BE2C (cell line): ENCODE measurements at regions not wholly inside any gene's neighbourhood (a gene's known extent, or its start where the extent isn't known, plus 50 kb on each side); places are given as distances from the start of the nearest gene placed in this dataset.

Experiments
- DNase-seq: peaks from one replicate; pipeline ENCODE4 v3.0.0-alpha.2; 2020
- H3K27me3 ChIP-seq: fragments of 250-450 bp; sonication (Bioruptor Pico); 2 replicates; pipeline ENCODE4 v1.5.1; 2020; ENCODE audit warnings: mild to moderate bottlenecking
- H3K36me3 ChIP-seq: fragments of 250-450 bp; sonication (Bioruptor Pico); 2 replicates; pipeline ENCODE4 v1.5.1; 2020; ENCODE audit warnings: mild to moderate bottlenecking
- H3K4me1 ChIP-seq: fragments of 250-450 bp; sonication (Bioruptor Pico); 2 replicates; pipeline ENCODE4 v1.5.1; 2020
- H3K4me3 ChIP-seq: 2 replicates; pipeline ENCODE4 v1.5.1; 2011; ENCODE audit warnings: low read depth, low read length
- H3K9me3 ChIP-seq: fragments of 250-450 bp; sonication (Bioruptor Pico); 2 replicates; pipeline ENCODE4 v1.5.1; 2020
- TF ChIP-seq, protein P1 (sequence below): IDR thresholded peaks from 2 replicates; pipeline ENCODE4 v1.5.1; 2012; ENCODE audit warnings: mild to moderate bottlenecking, low read depth, low read length

GRCh38 chr6:21804941-21805610 is 211.5 kb downstream of the SOX4 start:
- H3K4me1 ChIP-seq: no peaks in the 10 kb centered on the region
- no peak overlapping the region for H3K4me3 ChIP-seq
- H3K36me3 ChIP-seq: no peaks in the 10 kb centered on the region
- no peaks in the 10 kb centered on the region for H3K27me3 ChIP-seq
- TF ChIP-seq, protein P1, sequence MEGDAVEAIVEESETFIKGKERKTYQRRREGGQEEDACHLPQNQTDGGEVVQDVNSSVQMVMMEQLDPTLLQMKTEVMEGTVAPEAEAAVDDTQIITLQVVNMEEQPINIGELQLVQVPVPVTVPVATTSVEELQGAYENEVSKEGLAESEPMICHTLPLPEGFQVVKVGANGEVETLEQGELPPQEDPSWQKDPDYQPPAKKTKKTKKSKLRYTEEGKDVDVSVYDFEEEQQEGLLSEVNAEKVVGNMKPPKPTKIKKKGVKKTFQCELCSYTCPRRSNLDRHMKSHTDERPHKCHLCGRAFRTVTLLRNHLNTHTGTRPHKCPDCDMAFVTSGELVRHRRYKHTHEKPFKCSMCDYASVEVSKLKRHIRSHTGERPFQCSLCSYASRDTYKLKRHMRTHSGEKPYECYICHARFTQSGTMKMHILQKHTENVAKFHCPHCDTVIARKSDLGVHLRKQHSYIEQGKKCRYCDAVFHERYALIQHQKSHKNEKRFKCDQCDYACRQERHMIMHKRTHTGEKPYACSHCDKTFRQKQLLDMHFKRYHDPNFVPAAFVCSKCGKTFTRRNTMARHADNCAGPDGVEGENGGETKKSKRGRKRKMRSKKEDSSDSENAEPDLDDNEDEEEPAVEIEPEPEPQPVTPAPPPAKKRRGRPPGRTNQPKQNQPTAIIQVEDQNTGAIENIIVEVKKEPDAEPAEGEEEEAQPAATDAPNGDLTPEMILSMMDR: no peak
- DNase-seq: no peak
- no peaks in the 10 kb centered on the region for H3K9me3 ChIP-seq

DNA sequence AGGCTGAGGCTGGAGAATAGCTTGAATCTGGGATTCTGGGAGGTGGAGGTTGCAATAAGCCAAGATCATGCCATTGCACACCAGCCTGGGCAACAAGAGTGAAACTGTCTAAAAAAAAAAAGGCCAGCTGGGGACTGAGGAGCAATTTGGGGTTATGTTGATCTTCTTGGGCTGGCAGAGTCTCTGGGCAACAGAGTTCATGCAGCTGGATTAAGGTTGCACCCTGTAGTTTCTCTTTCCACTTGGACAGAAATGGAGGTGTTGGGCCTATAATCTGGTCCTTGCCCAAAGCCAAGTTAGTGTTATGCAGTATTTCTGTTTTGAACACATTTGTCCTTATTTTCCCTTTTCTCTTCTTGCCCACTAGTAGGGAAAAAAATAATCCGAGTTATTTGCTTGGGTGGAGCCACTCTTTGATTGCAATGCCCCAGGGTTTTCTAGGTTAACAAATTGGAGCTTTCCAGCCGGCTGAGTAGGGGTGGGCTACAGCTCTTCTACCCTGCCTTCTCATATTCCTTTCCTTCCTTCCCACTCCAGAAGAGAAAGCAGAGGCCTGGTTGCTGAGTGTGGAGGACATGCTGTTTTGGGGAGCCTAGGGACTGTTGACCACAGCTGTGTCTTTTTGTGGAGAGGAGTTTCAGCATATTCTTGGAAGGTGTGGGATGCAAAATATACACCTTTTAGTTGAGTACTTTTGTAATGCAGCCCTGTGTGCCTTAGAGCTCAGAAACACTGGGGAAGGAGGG is 213.9 kb downstream of the SOX4 start:
- Histone ChIP-seq H3K4me1 (no peaks in the 10 kb centered on the region), H3K4me3 (no peak overlapping the region), H3K9me3 (no peaks in the 10 kb centered on the region), H3K27me3 (no peaks in the 10 kb centered on the region), H3K36me3 (no peaks in the 10 kb centered on the region)
- TF ChIP-seq, protein P1: no peak
- DNase-seq: no peak

- no peak overlapping the region for H3K4me3 ChIP-seq
- H3K36me3 ChIP-seq: no peaks in the 10 kb centered on the region
- H3K9me3 ChIP-seq: no peaks in the 10 kb centered on the region
- H3K27me3 ChIP-seq: no peaks in the 10 kb centered on the region
- no peak for DNase-seq
- no peaks in the 10 kb centered on the region for H3K4me1 ChIP-seq
- TF ChIP-seq, protein P1: no peak
These were observed 214.5 kb downstream of the SOX4 start for GRCh38 chr6:21808045-21808470.

GRCh38 chr6:21808551-21809242 is 215.1 kb downstream of the SOX4 start:
- DNase-seq: no peak
- H3K4me1 ChIP-seq: no peaks in the 10 kb centered on the region
- H3K36me3 ChIP-seq: no peaks in the 10 kb centered on the region
- TF ChIP-seq, protein P1: no peak
- H3K4me3 ChIP-seq: no peak overlapping the region
- no peaks in the 10 kb centered on the region for H3K9me3 ChIP-seq
- no peaks in the 10 kb centered on the region for H3K27me3 ChIP-seq

DNA sequence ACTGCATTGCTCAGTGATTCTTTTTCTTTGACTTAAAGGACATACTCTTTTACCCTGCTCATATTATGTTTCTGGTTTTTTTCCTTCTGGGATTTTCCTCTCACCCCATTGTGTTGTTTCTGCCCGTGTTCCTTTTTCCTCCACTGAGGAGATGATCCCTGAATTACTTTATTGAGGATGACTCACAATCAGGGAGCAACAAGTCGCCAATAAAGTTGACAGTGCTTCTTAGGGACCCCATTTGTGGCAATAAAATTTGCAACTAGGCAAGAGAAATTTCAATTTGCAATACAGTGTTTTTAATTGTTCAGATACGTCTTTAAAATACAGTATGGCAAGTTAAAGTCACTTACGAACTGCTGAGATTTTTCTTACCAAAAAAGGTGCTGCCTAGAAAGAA is 217.9 kb downstream of the SOX4 start:
- Histone ChIP-seq H3K9me3 (no peaks in the 10 kb centered on the region), H3K4me1 (no peaks in the 10 kb centered on the region), H3K36me3 (no peaks in the 10 kb centered on the region), H3K4me3 (no peak overlapping the region), H3K27me3 (no peaks in the 10 kb centered on the region)
- TF ChIP-seq, protein P1: no peak
- DNase-seq: no peak

DNA sequence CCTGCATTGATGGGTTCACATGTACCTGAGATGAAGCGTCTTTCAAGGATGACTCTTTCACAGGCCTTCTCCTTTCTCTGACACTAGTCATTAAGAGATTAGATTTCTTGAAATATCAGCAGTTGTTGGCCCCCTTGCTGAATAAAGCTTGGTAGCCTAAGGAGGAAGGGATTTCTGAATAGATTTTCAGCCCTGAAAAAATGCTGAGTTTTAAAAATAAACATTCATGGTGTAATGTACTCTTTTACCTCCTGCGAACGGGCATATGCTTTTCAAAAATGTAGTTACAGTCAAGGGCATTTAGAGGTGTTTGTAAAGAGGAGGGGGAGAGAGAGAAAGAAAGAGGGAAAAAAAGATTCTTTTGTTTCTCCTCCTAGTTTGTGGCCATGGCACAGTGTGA is 222.7 kb downstream of the SOX4 start:
- Histone ChIP-seq H3K27me3 (no peaks in the 10 kb centered on the region), H3K4me3 (no peak overlapping the region), H3K9me3 (no peaks in the 10 kb centered on the region), H3K36me3 (no peaks in the 10 kb centered on the region), H3K4me1 (peaks cover 2% of the 10 kb centered on the region; the same call in 1 of the 2 replicates)
- TF ChIP-seq, protein P1: no peak
- no peak for DNase-seq
